PC-3 (cell line): ENCODE measurements at regions not wholly inside any gene's neighbourhood (a gene's known extent, or its start where the extent isn't known, plus 50 kb on each side); places are given as distances from the start of the nearest gene placed in this dataset.

Source experiments
- EZH2 ChIP-seq: fragments of 300-600 bp; sonication (generic); IDR thresholded peaks from one replicate; pipeline ENCODE4 v1.6.1; 2017; ENCODE audit warnings: antibody characterized with exemption, mild to moderate bottlenecking, low read length; ENCODE audit not compliant: unreplicated experiment
- EZH2phosphoT487 ChIP-seq: fragments of 300-600 bp; sonication (generic); IDR thresholded peaks from 2 replicates; pipeline ENCODE4 v1.6.1; 2018; ENCODE audit warnings: mild to moderate bottlenecking, antibody characterized with exemption, low read length, borderline replicate concordance
- TF ChIP-seq, protein P1 (sequence below): fragments of 300-600 bp; sonication (generic); conservative IDR thresholded peaks from 2 replicates; pipeline ENCODE4 v1.5.1; 2017; ENCODE audit warnings: antibody characterized with exemption, low read depth, mild to moderate bottlenecking, low read length

DNA sequence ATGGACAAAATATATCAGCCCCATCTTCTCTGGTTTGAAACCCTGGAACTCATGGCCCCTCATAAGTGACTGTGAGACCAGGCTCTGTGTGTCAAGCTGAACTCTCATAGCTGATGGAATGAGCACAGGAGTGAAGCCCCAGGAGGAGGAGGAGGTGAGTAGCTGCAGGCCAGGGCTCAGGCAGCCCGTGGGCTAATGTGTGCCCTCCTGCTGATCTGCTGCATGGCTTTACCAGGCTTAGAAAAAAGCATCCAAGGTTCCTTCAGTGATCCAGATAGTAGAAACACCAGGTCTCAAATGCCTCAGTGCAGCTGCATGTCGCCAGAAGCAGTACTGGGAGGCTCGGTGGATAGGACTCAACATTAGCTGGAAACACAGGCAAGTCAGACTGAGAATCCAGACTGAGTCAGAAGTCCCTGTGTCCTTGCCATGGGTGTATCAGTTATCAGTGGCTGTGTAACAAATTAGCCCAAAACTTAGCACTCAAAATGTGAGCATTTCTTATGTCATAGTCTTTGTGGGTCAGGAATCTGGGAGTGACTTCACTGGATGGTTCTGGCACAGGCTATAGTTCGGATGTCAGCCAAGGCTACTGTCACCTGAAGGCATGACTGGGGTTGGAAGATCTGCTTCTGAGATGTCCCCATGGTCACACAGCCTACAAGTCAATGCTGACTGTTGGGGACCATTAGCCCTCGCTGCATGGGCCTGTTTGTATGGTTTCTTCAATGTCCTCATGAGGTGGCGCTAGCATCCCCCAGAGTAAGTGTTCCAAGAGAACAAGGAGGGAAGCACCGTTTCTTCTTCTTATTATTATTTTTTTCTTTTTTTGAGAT lies 255.4 kb upstream of the IRF2BP2 start:
- TF ChIP-seq, protein P1, sequence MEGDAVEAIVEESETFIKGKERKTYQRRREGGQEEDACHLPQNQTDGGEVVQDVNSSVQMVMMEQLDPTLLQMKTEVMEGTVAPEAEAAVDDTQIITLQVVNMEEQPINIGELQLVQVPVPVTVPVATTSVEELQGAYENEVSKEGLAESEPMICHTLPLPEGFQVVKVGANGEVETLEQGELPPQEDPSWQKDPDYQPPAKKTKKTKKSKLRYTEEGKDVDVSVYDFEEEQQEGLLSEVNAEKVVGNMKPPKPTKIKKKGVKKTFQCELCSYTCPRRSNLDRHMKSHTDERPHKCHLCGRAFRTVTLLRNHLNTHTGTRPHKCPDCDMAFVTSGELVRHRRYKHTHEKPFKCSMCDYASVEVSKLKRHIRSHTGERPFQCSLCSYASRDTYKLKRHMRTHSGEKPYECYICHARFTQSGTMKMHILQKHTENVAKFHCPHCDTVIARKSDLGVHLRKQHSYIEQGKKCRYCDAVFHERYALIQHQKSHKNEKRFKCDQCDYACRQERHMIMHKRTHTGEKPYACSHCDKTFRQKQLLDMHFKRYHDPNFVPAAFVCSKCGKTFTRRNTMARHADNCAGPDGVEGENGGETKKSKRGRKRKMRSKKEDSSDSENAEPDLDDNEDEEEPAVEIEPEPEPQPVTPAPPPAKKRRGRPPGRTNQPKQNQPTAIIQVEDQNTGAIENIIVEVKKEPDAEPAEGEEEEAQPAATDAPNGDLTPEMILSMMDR: no peak
- no peak for TF ChIP-seq EZH2
- TF ChIP-seq EZH2phosphoT487: no peak
